ENCODE measurements at regions not wholly inside any gene's neighbourhood (a gene's known extent, or its start where the extent isn't known, plus 50 kb on each side); places are given as distances from the start of the nearest gene placed in this dataset.

DNA sequence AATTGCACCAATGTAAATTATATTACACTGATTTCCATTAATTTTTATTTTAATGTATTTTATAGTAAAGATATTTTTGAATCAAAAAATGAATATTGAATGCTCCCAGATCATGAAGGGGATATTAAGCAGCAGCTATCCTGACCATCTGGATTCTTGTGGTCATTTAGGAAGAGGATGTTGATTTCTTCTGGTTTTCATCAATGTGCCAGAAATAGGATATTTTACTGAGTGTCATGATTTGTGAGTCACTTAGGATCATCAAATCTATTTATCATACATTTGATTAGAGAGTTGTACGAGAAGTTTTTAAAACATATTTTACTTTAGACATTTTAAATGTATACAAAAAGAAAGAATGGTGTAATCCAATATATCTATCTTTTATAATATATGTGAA lies 366.3 kb upstream of the CHRM2 start:
- no peak overlapping the region for H3K9ac ChIP-seq (ENCODE audit: low read depth, low read length)
- H4K5ac ChIP-seq (ENCODE audit: low read depth, low read length), result no peak overlapping the region
- no peak overlapping the region for H3K4me3 ChIP-seq (ENCODE audit: insufficient read depth, low read depth, low read length)
- no peak overlapping the region for H2AK5ac ChIP-seq (ENCODE audit: low read depth, low read length)
- no peak overlapping the region for H3K14ac ChIP-seq (replicated peaks; ENCODE audit: low read depth, low read length)
- H4K20me1 ChIP-seq (ENCODE audit: insufficient read depth, low read length), result no peaks in the 10 kb centered on the region
- dilution Hi-C loops (cut with HindIII; ENCODE audit: low sequenced_read_pairs, unreplicated experiment), result no loop called here
- H2BK120ac ChIP-seq (ENCODE audit: low read depth, low read length), result no peak overlapping the region
- no peak overlapping the region for H2BK15ac ChIP-seq (ENCODE audit: low read depth, low read length)
- no peak overlapping the region for H2BK5ac ChIP-seq (ENCODE audit: low read depth, low read length, poor library complexity, severe bottlenecking)
- no peak overlapping the region for H3K18ac ChIP-seq (ENCODE audit: low read depth, low read length)
- no peak overlapping the region for H3K4ac ChIP-seq (ENCODE audit: low read depth, low read length)
- no peak overlapping the region for H3K4me2 ChIP-seq (ENCODE audit: low read depth, low read length)
- ChIA-PET CTCF (no interaction called here), POLR2A (ENCODE audit: unreplicated experiment) (no interaction called here)
- no peak overlapping the region for H3K56ac ChIP-seq (ENCODE audit: extremely low read depth, insufficient read depth, low read length)
- no peaks in the 10 kb centered on the region for H3K9me1 ChIP-seq (ENCODE audit: insufficient read depth, low read length)
- TF ChIP-seq NFE2L2 (IDR thresholded peaks at IDR 0.05; ENCODE audit: low read depth, low read length) (no peak), RCOR1 (IDR thresholded peaks at IDR 0.05; ENCODE audit: insufficient replicate concordance, low read length) (no peak)
- no peak overlapping the region for H3K27ac ChIP-seq (ENCODE audit: insufficient read depth, low read length)
- H3K79me1 ChIP-seq (ENCODE audit: low read depth in 1 of 2, low read length in 2 of 2), result no peaks in the 10 kb centered on the region
- H4K91ac ChIP-seq (ENCODE audit: insufficient read depth, low read depth, low read length), result no peak overlapping the region
- WGBS, 2 experiments (ENCODE audit: extremely low coverage in 2 of 2, insufficient read length in 1 of 2), result no CpG with 5 or more reads among the region's 1 CpG
- DNase-seq (no peak), ATAC-seq (ENCODE audit: low read depth) (no peak)
- in situ Hi-C loops (cut with MboI; ENCODE audit: low sequenced_read_pairs), result no loop called here
- intact Hi-C loops (cut with micrococcal nuclease), result loop anchor here (5.0 kb wide), 1 partner anchor 185 kb away; no protein-coding TSS in a partner anchor
- H4K8ac ChIP-seq (ENCODE audit: low read depth in 2 of 2, low read length in 2 of 2), result no peak overlapping the region
- no TSS peak for BruUV-seq (replicated peaks)
- no peaks in the 10 kb centered on the region for H3K4me1 ChIP-seq (ENCODE audit: control insufficient read depth, insufficient read depth, low read length)
- no peaks in the 10 kb centered on the region for H3K27me3 ChIP-seq (ENCODE audit: control insufficient read depth, insufficient read depth, low read length)
- H2AK9ac ChIP-seq (replicated peaks; ENCODE audit: low read depth, low read length, poor library complexity), result no peak overlapping the region
- H2AFZ ChIP-seq (replicated peaks; ENCODE audit: low read length, poor library complexity), result no peak overlapping the region
- H3K23ac ChIP-seq (ENCODE audit: low read depth, low read length), result no peak overlapping the region
- H3K9me3 ChIP-seq (ENCODE audit: control insufficient read depth, insufficient read depth, low read length), result no peaks in the 10 kb centered on the region
- no peaks in the 10 kb centered on the region for H3K36me3 ChIP-seq (ENCODE audit: control insufficient read depth, insufficient read depth, low read length)
- H2BK20ac ChIP-seq (ENCODE audit: low read depth, low read length), result no peak overlapping the region
